HS-27A (cell line): ENCODE measurements at regions not wholly inside any gene's neighbourhood (a gene's known extent, or its start where the extent isn't known, plus 50 kb on each side); places are given as distances from the start of the nearest gene placed in this dataset.
"Not testable (repeated sequence)": the region's sequence is repeated elsewhere in the genome, so short reads cannot be mapped to it uniquely, and the experiment has no call there.

Source experiments
- DNase-seq: peaks from one replicate; pipeline ENCODE4 v3.0.0-alpha.2; 2012; ENCODE audit warnings: low read depth, missing footprints

- DNase-seq: no peak
These were observed 50.6 kb upstream of the TMEM170B start for GRCh38 chr6:11486959-11487358.

GRCh38 chr6:11486486-11486885 is 51.1 kb upstream of the TMEM170B start:
- no peak for DNase-seq

- no peak for DNase-seq
These were observed 51.5 kb upstream of the TMEM170B start for GRCh38 chr6:11486051-11486450.

GRCh38 chr6:11485271-11485670 is 52.3 kb upstream of the TMEM170B start:
- no peak for DNase-seq

GRCh38 chr6:11484441-11484840 is 53.1 kb upstream of the TMEM170B start:
- DNase-seq: no peak

- DNase-seq: no peak
These were observed 54.9 kb upstream of the TMEM170B start for GRCh38 chr6:11482616-11483015.

- no peak for DNase-seq
These were observed 57.0 kb upstream of the TMEM170B start for GRCh38 chr6:11480541-11480940.

GRCh38 chr6:11479296-11479695 is 58.3 kb upstream of the TMEM170B start:
- no peak for DNase-seq

- DNase-seq: no peak
These were observed 59.0 kb upstream of the TMEM170B start for GRCh38 chr6:11478586-11478985.

- DNase-seq: no peak
These were observed 62.5 kb upstream of the TMEM170B start for GRCh38 chr6:11475016-11475415.

- no peak for DNase-seq
These were observed 64.4 kb upstream of the TMEM170B start for GRCh38 chr6:11473008-11473740.

GRCh38 chr6:11471261-11471660 is 66.3 kb upstream of the TMEM170B start:
- no peak for DNase-seq

- no peak for DNase-seq
These were observed 67.9 kb upstream of the TMEM170B start for GRCh38 chr6:11469684-11470083.

GRCh38 chr6:11468271-11468670 is 69.3 kb upstream of the TMEM170B start:
- not testable (repeated sequence) for DNase-seq

- DNase-seq: no peak
These were observed 70.2 kb upstream of the TMEM170B start for GRCh38 chr6:11467364-11467763.

- DNase-seq: no peak
These were observed 74.2 kb upstream of the TMEM170B start for GRCh38 chr6:11463398-11463780.

- no peak for DNase-seq
These were observed 74.7 kb upstream of the TMEM170B start for GRCh38 chr6:11462742-11463397.

GRCh38 chr6:11460837-11461661 is 76.5 kb upstream of the TMEM170B start:
- no peak for DNase-seq

- DNase-seq: no peak
These were observed 77.4 kb upstream of the TMEM170B start for GRCh38 chr6:11460001-11460668.

- no peak for DNase-seq
These were observed 78.4 kb upstream of the TMEM170B start for GRCh38 chr6:11459079-11459610.

GRCh38 chr6:11458509-11458908 is 79.0 kb upstream of the TMEM170B start:
- no peak for DNase-seq

GRCh38 chr6:11457422-11457821 is 80.1 kb upstream of the TMEM170B start:
- DNase-seq: not testable (repeated sequence)
